IPS-NIHi11 (cell line): ENCODE measurements at regions not wholly inside any gene's neighbourhood (a gene's known extent, or its start where the extent isn't known, plus 50 kb on each side); places are given as distances from the start of the nearest gene placed in this dataset.
"Not testable (repeated sequence)": the region's sequence is repeated elsewhere in the genome, so short reads cannot be mapped to it uniquely, and the experiment has no call there.

Experiments used
- DNase-seq: peaks from one replicate; pipeline ENCODE4 v3.0.0; 2012; ENCODE audit warnings: mixed read lengths, low spot score

- DNase-seq: no peak
Measured at GRCh38 chr6:164827537-164827936, 481.9 kb downstream of the C6orf118 start.

DNA sequence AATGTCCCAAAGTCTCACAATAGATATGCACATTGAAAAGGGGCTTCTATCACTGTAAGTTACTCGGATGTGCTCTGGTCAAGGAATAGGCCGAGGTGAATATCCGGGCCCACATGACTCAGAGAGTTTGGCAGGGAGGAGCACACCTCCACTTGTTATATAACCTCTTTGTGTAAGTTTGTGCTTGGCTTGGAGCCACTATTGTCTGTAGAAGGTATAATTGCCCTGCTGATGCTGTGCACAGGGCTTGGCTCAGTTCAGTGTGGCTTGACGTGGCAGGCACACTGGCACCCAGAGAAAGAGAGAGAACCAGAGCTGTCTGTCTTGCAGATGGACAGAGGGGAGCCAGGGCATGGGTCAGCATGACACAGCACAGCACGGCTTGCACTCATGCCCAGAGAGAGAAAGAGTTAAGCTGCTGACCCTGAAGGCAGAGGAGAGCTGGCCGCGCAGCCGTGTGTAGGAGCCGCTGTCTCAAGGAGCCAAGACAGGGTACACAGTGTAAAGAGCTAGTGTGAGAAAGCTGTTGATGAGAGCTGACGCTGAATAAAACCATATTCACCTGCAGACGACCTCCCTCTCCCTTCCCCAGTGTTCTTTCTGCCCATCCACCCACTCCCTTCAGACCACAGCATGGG is 482.5 kb downstream of the C6orf118 start:
- DNase-seq: no peak

- DNase-seq: no peak
Measured at GRCh38 chr6:164825386-164825785, 484.0 kb downstream of the C6orf118 start.

DNA sequence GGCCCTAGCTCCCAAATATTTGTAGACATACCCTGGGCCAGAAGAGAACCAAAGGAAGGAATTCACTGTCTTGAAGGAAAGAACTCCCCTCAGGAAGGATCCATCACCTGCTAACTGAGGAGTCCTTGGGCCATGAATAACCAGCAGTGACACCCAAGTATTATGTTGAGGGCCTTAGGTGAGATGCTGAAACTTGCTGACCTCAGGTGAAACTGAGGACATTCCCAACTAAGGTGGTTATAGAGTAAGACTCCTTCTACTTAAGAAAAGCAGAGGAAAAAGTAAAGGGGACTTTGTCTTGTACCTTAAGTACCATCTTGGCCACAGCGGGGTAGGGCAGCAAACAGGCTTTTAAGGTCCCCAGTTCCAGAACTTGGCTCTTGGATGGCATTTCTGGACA is 491.7 kb downstream of the C6orf118 start:
- DNase-seq: no peak

DNA sequence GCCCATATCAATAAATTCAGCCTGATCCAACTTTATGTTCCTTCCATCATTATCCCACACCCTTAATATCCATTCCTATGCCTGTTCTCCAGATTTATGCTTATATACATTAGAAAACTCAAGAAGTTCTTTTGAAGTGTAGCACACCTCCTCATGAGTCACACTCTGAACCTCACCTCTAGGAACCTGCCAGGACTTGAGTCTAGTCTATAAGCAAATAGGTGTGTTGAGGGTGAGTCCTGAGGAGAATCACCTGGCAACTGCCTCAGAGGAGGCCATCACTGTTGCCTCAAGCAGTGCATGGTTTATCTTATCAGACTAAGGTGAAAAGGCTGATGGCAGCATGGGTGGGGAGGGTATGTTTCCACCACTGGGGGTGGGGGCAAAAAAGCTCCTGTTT is 496.7 kb downstream of the C6orf118 start:
- DNase-seq: no peak

DNA sequence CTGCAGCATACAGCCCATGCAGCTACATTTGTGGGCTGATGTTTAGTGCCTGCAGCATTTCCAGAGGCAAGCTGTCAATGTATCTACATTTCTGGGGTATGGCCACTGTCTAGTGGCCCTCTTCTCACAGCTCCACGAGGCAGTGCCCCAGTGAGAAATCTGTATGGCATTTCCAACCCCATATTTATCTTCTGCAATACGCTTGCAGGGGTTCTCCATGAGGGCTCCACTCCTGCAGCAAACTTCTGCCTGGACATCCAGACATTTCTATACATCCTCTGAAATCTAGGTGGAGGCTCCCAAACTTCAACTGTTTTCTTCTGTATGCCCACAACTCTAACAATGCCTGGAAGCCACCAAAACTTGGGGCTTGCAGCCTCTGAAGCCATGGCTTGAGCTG is 502.3 kb downstream of the C6orf118 start:
- DNase-seq: no peak

GRCh38 chr6:164795056-164795815 is 514.2 kb downstream of the C6orf118 start:
- DNase-seq: no peak

GRCh38 chr6:164792666-164793065 is 516.7 kb downstream of the C6orf118 start:
- DNase-seq: no peak

DNA sequence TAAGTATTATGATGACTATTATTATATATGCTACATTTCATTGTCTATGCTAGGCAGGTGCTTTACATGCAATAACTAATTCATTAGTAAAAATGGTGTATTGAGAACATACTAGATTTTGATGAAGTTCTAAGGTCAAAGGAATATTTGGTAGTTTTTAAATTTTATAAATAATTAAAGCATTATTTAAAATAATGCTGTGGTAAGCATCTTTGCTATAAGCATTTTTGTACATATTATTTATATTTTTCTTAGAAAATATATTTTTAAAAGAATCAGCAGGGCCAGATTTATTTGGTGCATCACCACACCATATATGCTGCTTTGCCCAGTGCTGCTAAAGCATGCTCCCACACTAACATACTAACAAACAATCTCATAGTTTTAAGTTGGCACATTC is 517.9 kb downstream of the C6orf118 start:
- DNase-seq: no peak

- DNase-seq: no peak
Measured at GRCh38 chr6:164763788-164764187, 545.6 kb downstream of the C6orf118 start.

- DNase-seq: no peak
Measured at GRCh38 chr6:164757451-164757850, 552.0 kb downstream of the C6orf118 start.

DNA sequence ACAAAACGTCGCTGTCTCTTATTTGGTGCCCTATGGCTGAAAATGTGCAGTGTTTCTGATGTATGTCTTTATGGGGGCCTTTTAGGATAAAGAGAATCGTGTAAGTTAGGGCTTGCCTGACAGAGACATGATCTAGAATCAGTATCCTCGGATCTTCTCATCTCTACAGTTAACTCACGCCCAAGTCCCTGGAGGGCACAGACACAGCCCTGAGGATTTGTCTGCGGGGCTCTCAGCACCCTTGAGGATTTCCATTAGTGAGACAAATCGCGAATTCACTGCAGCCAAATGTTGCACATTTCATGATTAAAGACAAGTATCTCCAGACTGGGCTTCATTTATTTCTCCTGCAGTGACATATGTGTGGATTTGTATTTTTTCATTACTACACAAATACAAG is 552.7 kb downstream of the C6orf118 start:
- no peak for DNase-seq

DNA sequence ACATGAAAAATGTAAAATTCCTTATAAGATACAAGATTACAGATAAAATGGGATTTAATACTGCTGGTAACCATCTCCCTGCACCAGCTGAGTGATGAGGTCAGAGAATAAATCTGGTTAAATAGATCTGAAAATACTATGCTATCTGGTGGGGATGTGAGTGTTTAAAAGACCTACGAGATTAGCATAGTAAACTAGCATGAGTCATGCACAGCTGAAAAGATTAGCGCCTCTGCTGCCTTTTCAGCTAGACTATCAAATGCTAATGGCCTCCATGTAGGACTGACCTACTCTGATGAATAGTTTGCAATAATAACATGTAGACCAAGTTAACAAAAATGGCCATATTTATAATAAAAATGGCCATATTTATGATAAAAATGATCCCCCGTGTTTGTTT is 553.3 kb downstream of the C6orf118 start:
- no peak for DNase-seq

- DNase-seq: no peak
Measured at GRCh38 chr6:164753517-164753916, 555.9 kb downstream of the C6orf118 start.

GRCh38 chr6:164751395-164751794 is 558.0 kb downstream of the C6orf118 start:
- DNase-seq: no peak

DNA sequence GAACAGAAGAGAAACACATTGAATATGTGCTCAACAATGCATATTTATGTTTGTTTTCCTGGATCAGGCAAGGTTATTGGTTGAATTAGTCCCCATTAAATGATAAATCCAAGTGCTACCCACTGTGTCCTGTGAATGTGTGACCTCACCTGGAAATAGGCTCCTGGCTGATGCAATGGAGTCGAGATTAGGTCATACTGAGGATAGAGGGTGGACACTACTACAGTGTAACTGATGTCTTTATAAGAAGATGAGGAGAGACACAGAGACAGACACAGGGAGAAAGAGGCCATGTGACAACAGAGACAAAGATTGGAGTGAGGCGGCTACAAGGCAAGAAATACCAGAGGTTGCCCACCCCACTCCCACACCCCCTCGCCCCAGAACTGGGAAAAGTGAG is 559.3 kb downstream of the C6orf118 start:
- no peak for DNase-seq

- DNase-seq: no peak
Measured at GRCh38 chr6:164749221-164750064, 560.0 kb downstream of the C6orf118 start.

DNA sequence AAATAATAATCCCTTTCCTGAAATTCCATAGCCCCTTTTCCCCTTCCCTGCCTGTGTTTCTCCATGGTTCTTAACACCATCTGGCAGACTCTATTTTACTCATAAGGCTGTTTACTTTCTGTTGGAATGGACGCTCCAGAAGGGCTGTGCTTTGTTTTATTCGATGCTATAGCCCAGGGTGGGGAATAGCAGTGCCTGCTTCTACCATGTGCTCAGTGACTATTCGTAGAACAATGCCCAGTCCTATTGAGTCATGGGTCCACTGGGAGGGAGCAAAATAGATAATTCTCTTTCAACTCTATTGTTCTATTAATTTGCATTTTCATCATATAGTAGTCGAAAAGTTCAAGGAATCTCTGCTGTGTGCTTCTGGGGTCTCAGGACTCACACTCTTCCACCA is 565.1 kb downstream of the C6orf118 start:
- no peak for DNase-seq

DNA sequence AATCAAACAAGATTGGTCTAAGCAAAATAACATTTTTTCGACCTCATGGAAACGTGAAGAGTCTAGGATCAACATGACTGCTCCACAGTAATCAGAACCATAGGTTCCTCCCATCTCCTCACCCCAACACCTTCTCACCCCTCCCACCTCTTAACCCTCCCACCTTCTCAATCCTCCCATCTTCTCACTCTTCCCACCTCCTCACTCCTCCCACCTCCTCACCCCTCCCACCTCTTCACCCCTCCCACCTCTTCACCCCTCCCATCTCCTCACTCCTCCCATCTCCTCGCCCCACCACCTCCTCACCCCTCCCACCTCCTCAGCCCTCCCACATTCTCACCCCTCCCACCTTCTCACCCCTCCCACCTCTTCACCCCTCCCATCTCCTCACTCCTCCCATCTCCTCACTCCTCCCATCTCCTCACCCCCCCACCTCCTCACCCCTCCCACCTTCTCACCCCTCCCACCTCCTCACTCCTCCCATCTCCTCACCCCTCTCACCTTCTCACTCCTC is 567.4 kb downstream of the C6orf118 start:
- no peak for DNase-seq

GRCh38 chr6:164736090-164736489 is 573.3 kb downstream of the C6orf118 start:
- not testable (repeated sequence) for DNase-seq

DNA sequence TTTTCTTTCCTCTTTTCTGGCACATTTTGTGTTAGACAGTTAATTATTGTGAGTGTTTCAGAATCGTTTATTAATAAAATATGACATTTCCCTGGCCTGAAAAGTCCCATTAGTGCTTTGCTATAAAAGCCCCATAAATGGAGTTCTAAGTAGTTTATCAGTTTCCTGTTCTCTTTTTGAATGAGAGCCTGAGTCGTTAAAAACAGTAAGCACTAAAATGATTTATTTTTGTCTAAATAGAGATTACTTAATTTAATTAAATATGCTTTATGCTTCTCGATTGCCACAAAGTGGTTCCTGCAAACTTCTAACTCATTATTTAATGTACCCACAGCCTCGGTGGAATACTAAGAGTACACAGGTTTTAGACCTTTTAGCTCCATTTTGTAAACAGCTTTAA is 577.9 kb downstream of the C6orf118 start:
- no peak for DNase-seq

GRCh38 chr6:164721460-164721859 is 587.9 kb downstream of the C6orf118 start:
- DNase-seq: no peak

DNA sequence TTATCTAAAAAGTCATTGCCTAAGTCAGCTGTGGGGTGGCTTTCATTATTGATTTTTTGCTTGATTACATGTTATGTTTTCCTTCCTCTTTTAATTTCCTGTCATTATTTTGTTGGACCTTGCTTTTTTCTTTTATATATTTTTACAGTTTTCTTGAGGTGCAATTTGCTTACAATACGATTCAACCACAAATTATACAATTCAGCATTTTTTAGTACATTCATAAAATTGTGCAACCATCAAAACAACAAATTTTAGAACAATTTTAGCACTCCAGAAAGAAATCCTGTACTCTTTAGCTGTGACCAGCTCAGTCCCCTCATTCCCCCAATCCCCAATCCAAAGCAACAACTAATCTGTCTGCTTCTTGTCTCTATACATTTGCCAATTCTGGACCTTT is 608.9 kb downstream of the C6orf118 start:
- no peak for DNase-seq
